ENCODE measurements at regions not wholly inside any gene's neighbourhood (a gene's known extent, or its start where the extent isn't known, plus 50 kb on each side); places are given as distances from the start of the nearest gene placed in this dataset.

- Mint-ChIP-seq H3K9me3 (peaks cover 0 to 3% (median 0%) of the 10 kb centered on the region in 9 donors), H3K27ac (no peak overlapping the region), H3K36me3 (no peaks in the 10 kb centered on the region), H3K4me1 (peaks cover 0 to 3% (median 0%) of the 10 kb centered on the region in 4 donors), H3K27me3 (peaks cover 0 to 6% (median 0%) of the 10 kb centered on the region in 5 donors), H3K4me3 (no peak overlapping the region)
- POLR2A ChIA-PET = no interaction called here
- no peak for ATAC-seq
- no peak for DNase-seq
These were observed 539.5 kb downstream of the TBC1D22A start for GRCh38 chr22:47301820-47302475.

DNA sequence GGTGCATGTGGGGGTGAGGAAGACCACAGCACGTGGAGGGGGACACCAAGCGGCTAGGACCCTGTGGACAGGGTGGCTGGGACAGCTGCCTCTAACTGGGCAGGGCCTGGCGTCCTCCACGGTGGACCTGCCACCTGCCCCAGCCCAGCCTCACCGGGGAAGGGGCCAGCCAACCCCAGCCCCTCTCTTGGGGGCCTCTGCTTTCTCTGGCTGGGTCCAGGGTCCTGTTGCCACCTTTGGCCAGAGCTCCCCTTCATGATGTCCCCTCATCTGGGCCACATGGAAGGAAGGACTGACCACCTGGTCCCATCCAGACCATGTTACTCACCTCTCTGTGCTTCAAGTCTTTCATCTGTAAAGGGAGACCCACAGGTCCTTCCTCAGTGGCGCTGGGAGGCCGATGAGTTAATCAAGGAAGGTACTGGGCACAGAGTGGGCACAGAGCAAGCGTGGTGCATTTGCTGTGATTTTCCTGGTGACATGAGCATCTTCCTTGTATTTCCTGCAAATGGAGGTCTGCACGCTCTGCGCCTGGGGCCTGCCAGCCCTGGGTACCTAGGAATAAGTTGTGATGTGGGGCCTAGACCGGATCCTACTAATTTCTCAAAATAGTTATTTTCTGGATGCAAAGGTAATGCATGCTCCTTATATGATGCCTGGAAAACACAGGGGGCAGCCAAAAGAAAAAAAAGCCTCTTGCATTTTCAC is 538.4 kb downstream of the TBC1D22A start:
- POLR2A ChIA-PET = no interaction called here

DNA sequence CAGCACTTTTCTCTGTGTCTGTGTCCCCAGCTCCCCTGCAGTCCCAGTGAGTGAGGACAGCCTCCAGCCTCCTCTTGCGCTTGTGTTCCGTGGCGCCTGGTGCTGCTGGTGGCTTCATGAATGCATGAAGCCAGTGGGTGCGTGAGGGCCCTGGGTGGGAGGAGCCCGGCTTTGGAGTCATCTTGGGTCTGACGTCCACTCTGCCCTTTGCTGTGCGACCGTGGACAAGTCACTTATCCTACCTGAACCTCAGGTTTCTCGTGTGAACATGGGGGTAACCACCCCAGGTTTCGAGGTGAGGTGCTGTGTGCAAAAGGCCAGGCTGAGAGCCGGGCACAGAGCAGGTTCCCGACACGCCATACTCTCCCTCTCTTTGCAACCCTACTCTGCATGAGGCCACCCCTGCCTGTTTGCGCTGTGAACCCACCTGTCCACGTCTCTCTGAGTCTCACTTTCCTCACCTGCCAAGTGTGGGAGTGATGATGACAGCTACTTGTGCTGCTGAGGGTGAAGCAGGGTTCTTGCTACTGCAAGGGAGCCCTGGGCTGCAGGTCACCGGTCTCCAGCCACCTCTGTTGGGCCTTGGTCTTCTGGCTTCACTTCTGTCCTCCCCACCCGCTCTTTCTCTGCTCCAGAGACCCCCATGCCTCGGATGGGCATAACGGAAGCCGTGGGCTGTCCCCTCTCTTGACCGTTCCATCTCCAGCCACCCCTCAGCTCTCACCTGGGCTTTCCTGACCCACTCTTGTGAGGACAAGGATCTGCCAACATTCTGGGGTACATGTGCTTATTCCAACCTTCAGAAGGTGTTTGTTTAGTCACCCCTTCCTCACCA is 537.6 kb downstream of the TBC1D22A start:
- Mint-ChIP-seq H3K27ac (no peak overlapping the region), H3K27me3 (peaks cover 1 to 15% (median 6%) of the 10 kb centered on the region in 5 donors)

More for the DNA sequence above, 538.4 kb downstream of the TBC1D22A start:
- no peak overlapping the region for H3K27ac Mint-ChIP-seq
- H3K4me3 Mint-ChIP-seq = no peak overlapping the region
- no peak for ATAC-seq
- H3K36me3 Mint-ChIP-seq = no peaks in the 10 kb centered on the region
- peaks cover 0 to 2% (median 0%) of the 10 kb centered on the region in 9 donors for H3K9me3 Mint-ChIP-seq
- DNase-seq = no peak
- H3K27me3 Mint-ChIP-seq = peaks cover 1 to 11% (median 6%) of the 10 kb centered on the region in 5 donors
- peaks cover 0 to 4% (median 0%) of the 10 kb centered on the region in 4 donors for H3K4me1 Mint-ChIP-seq

DNA sequence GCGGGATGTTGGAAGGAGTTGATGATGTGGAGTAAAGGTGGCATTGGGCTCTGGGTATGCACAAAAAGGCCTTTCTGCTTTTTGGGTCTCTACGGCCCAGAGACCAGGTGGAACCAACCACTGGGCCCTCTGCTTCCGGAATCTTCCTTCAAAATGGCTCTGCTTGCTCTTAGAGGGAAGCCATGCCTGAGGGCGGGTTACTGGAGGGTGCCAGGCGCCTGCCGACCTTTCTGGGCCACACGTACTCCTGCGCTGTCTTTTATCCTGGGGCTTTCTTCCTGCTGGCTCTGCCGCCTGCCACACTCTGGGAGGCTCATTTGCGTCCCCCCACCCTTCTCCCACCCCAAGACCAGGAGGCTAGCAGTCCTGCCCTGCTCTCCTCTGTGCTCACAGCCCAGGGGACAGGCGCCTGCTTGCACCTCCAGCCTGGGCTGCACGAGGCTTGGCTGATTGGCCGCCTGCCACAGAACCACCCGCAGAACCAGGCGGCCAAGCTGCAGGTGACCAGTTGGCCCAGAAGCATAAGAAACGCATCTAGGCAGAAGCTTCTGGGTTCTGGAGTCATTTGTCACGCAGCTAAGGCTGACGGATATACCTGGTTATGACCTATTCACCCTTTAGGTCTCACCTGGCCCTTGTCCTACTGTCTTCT is 536.9 kb downstream of the TBC1D22A start:
- no peak for ATAC-seq
- no peaks in the 10 kb centered on the region for H3K36me3 Mint-ChIP-seq
- peak in 1 of 10 donors; percentile 11 for DNase-seq
- no peak overlapping the region for H3K4me3 Mint-ChIP-seq
- POLR2A ChIA-PET = no interaction called here
- peaks cover 1 to 23% (median 5%) of the 10 kb centered on the region in 5 donors for H3K27me3 Mint-ChIP-seq
- no peak overlapping the region for H3K27ac Mint-ChIP-seq
- peaks cover 0 to 4% (median 0%) of the 10 kb centered on the region in 4 donors for H3K4me1 Mint-ChIP-seq
- H3K9me3 Mint-ChIP-seq = peaks cover 0 to 2% (median 0%) of the 10 kb centered on the region in 9 donors

More for the DNA sequence above, 537.6 kb downstream of the TBC1D22A start:
- Mint-ChIP-seq H3K9me3 (peaks cover 0 to 2% (median 0%) of the 10 kb centered on the region in 9 donors), H3K36me3 (no peaks in the 10 kb centered on the region), H3K4me3 (no peak overlapping the region), H3K4me1 (peaks cover 0 to 4% (median 0%) of the 10 kb centered on the region in 4 donors)
- POLR2A ChIA-PET = no interaction called here
- DNase-seq (peak in 1 of 10 donors; percentile 10), ATAC-seq (no peak)

DNA sequence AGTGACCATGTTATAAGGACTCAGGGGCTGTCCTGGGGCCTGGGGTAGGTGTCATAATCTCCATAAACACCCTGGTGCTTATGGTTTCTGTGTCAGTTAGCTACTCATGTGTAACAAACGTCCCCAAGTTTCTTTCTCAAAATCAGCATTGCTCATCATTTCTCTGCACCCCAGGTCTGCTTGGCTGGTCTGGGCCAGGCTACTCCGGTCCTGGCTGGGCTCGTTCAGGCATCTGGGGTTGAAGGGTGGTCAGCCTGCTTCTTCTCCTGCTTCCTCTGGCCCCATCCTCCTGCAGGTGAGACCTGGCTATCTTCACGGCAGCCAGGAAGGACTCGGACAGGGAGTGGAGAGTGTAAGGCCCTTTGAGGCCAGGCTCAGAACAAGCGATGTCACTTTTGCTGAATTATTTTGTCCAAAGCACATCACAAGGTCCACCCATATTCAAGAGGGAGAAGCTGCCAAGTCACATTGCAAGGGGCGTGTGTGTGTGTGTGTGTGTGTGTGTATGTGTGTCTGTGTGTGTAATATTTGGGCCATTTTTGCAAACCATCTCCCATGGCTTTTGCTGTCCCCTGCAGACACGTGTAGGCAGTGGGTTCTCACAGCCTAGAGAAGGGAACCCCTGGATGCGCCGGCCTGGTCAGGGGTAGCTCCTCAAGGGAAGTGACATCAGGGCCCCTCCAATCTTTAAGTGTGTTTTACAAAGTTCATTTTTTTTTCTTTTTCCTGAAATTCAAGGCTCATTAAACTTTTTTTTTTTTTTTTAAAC is 535.8 kb downstream of the TBC1D22A start:
- H3K9me3 Mint-ChIP-seq = peaks cover 0 to 2% (median 0%) of the 10 kb centered on the region in 9 donors
- ATAC-seq (no peak), DNase-seq (no peak)
- no peak overlapping the region for H3K4me3 Mint-ChIP-seq
- H3K27me3 Mint-ChIP-seq = peaks cover 1 to 34% (median 10%) of the 10 kb centered on the region in 5 donors
- peaks cover 0 to 4% (median 0%) of the 10 kb centered on the region in 4 donors for H3K4me1 Mint-ChIP-seq
- POLR2A ChIA-PET = no interaction called here
- H3K36me3 Mint-ChIP-seq = no peaks in the 10 kb centered on the region
- no peak overlapping the region for H3K27ac Mint-ChIP-seq

- POLR2A ChIA-PET = no interaction called here
These were observed 535.0 kb downstream of the TBC1D22A start for GRCh38 chr22:47297261-47298016.

GRCh38 chr22:47296405-47297260 is 534.2 kb downstream of the TBC1D22A start:
- DNase-seq (peak in 1 of 10 donors; percentile 9), ATAC-seq (no peak)
- Mint-ChIP-seq H3K4me1 (peaks cover 0 to 4% (median 0%) of the 10 kb centered on the region in 4 donors), H3K36me3 (no peaks in the 10 kb centered on the region), H3K27me3 (peaks cover 1 to 37% (median 7%) of the 10 kb centered on the region in 5 donors), H3K4me3 (no peak overlapping the region), H3K27ac (no peak overlapping the region), H3K9me3 (peaks cover 0 to 2% (median 0%) of the 10 kb centered on the region in 9 donors)
- POLR2A ChIA-PET = no interaction called here

More at GRCh38 chr22:47297261-47298016, 535.0 kb downstream of the TBC1D22A start:
- Mint-ChIP-seq H3K4me1 (peaks cover 0 to 4% (median 0%) of the 10 kb centered on the region in 4 donors), H3K27me3 (peaks cover 1 to 37% (median 10%) of the 10 kb centered on the region in 5 donors), H3K4me3 (no peak overlapping the region), H3K36me3 (no peaks in the 10 kb centered on the region), H3K27ac (no peak overlapping the region), H3K9me3 (peaks cover 0 to 2% (median 0%) of the 10 kb centered on the region in 9 donors)
- ATAC-seq = no peak
- DNase-seq = peak in 1 of 10 donors; percentile 9

DNA sequence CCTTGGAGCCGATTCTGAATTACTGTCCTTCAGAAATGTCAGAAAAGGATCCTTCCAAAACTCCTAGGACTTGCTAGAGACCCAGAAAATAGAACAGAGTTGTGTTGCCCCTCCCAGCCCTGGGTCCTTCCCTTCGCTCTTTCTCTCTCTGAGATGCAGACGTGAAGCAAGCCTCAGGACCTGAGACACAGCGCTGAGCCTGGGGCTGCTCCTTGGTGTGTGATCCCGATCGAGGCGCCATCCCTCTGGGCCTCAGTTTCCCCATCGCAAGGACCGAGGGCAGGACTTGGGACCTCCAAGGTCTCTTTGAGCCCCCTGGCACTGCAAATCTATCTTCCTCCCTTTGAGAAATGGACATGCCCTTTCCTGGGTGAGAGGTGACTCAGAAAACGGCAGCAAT is 533.5 kb downstream of the TBC1D22A start:
- no peak for ATAC-seq
- Mint-ChIP-seq H3K27me3 (peaks cover 1 to 37% (median 7%) of the 10 kb centered on the region in 5 donors), H3K4me1 (peaks cover 0 to 4% (median 0%) of the 10 kb centered on the region in 4 donors), H3K9me3 (peaks cover 0 to 2% (median 0%) of the 10 kb centered on the region in 9 donors), H3K4me3 (no peak overlapping the region), H3K36me3 (no peaks in the 10 kb centered on the region), H3K27ac (no peak overlapping the region)
- POLR2A ChIA-PET = no interaction called here
- no peak for DNase-seq

GRCh38 chr22:47295226-47295901 is 532.9 kb downstream of the TBC1D22A start:
- DNase-seq = peak in 1 of 10 donors; percentile 8
- Mint-ChIP-seq H3K36me3 (no peaks in the 10 kb centered on the region), H3K4me1 (peaks cover 0 to 3% (median 0%) of the 10 kb centered on the region in 4 donors), H3K4me3 (no peak overlapping the region), H3K27me3 (peaks cover under 1 to 37% (median 7%) of the 10 kb centered on the region in 5 donors), H3K27ac (no peak overlapping the region), H3K9me3 (peaks cover 0 to 2% (median 0%) of the 10 kb centered on the region in 9 donors)
- POLR2A ChIA-PET = no interaction called here
- ATAC-seq = no peak

DNA sequence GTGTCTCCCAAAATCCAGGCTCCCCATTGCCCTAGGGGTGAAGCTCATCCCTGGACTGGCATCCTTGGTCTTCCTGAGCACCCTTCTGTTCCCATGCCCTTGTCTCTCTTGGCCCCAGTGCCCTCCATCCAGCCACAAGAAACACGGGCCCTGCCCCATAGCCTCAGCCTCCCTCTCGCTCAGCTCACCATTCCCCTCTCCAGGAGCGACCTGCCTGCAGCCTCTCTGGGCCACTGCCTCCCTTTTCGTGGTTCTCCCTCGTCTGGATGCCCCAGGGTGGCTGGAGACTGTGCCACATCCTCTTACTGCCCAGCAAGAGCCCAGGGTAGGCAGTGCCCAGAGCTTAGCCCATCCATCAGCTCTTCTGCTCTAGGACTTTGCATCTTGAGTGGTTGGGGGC is 532.1 kb downstream of the TBC1D22A start:
- peaks cover 0 to 37% (median 9%) of the 10 kb centered on the region in 5 donors for H3K27me3 Mint-ChIP-seq
- H3K4me1 Mint-ChIP-seq = peaks cover 0 to 2% (median 0%) of the 10 kb centered on the region in 4 donors
- H3K4me3 Mint-ChIP-seq = no peak overlapping the region
- no peak for ATAC-seq
- POLR2A ChIA-PET = no interaction called here
- peak overlapping the region in 1 of 10 donors; percentile 10 for H3K27ac Mint-ChIP-seq
- DNase-seq = no peak
- H3K9me3 Mint-ChIP-seq = peaks cover 0 to 2% (median 0%) of the 10 kb centered on the region in 9 donors
- H3K36me3 Mint-ChIP-seq = no peaks in the 10 kb centered on the region

All from naive thymus-derived CD8-positive, alpha-beta T cell (primary cell).